ENCODE measurements at regions not wholly inside any gene's neighbourhood (a gene's known extent, or its start where the extent isn't known, plus 50 kb on each side); places are given as distances from the start of the nearest gene placed in this dataset.

DNA sequence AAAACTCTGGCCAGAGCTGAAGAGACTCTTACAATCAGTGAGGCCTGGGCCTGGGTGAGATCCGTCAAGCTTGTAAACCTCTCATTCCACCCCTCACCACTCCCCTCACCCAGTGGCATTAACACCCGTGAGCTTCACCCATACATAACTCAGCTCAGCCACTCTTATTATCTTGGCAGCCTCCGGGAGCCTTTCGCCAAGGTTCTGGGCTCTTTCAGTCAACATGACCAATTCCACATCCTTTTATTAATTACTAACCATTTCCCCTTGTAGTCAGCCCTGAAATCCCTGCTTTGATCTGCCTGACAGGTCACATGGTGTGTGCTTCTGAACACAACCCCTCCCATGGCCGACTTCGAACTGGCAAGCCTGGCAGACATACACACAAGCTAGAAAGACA, 134.8 kb downstream of the SETD4 start:
- Mint-ChIP-seq H3K36me3 (ENCODE audit: low read depth) (no peaks in the 10 kb centered on the region), H3K4me1 (no peaks in the 10 kb centered on the region), H3K9me3 (no peaks in the 10 kb centered on the region), H3K27ac (no peak overlapping the region), H3K4me3 (no peak overlapping the region), H3K27me3 (peaks cover 18% of the 10 kb centered on the region)
- intact Hi-C loops (cut with micrococcal nuclease) = no loop called here
- DNase-seq = no peak

DNA sequence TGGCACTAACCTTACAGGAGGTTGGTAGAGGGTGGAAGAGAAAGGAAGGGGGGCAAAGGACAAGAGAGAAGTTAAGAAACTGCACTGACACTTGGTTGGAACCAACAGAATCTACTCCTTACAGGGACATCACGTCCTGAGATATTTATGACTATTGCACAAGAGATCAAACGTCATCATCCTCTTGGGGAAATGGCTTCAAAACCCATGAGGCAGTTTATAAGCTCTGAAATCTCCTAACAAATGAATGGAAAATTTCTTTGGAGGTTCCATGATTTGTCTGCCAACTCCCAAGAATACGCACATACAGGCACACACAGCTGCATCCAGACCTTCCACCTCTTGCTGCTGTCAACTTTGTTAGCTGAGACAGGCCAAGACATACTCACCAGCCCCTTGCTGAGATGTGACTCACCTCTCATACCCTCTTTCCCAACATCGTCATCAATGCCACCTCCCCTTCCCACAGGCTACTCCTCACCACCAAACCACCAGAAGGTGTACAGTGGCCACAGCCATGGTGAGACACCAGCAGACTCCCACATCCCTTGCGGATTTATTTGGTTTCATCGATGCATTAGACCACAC, 135.5 kb downstream of the SETD4 start:
- H3K4me1 Mint-ChIP-seq = no peaks in the 10 kb centered on the region
- intact Hi-C loops (cut with micrococcal nuclease) = no loop called here
- no peaks in the 10 kb centered on the region for H3K36me3 Mint-ChIP-seq (ENCODE audit: low read depth)
- no peak overlapping the region for H3K4me3 Mint-ChIP-seq
- H3K27me3 Mint-ChIP-seq = peaks cover 18% of the 10 kb centered on the region
- DNase-seq = peak; percentile 59
- no peaks in the 10 kb centered on the region for H3K9me3 Mint-ChIP-seq
- no peak overlapping the region for H3K27ac Mint-ChIP-seq

DNA sequence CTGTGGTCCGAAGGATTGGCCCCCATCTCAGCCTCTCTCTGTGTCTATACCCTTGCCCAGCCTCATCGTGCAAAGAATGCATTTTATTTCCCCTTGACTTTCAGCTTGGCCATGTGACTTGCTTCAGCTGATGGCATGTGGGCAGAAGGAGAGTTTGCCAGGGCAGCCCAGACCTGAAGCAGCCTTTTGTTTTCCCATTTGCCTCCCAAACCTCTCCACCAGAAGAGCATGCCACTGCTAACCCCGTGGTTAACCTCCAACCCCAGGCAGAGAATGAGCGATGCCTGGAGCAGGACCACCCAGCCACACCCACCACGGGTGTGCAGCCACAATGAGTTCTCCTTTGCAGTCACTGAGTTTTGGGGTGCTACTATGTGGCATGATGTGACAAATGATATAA, 136.4 kb downstream of the SETD4 start:
- Mint-ChIP-seq H3K9me3 (no peaks in the 10 kb centered on the region), H3K36me3 (ENCODE audit: low read depth) (no peaks in the 10 kb centered on the region), H3K27me3 (peaks cover 18% of the 10 kb centered on the region), H3K4me3 (no peak overlapping the region), H3K27ac (no peak overlapping the region), H3K4me1 (no peaks in the 10 kb centered on the region)
- intact Hi-C loops (cut with micrococcal nuclease) = no loop called here
- no peak for DNase-seq

DNA sequence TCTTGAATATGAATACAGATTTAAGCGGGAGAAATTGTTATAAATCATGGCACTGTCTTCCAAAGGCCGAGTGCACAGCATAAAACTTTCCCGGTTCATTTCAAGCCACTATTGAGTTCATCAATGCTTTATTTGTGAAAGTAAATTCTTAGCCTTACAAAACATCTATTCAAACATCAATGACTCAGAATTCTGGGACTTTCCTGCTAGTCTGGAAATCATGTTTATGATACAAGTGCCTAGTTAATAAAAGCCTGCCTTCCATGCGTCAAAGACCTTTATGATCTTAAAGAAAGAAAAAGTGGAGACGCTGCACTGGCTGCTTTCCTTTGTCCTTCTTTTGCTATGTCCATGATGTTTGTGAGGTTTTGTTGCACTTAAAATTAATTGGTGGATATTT, 137.7 kb downstream of the SETD4 start:
- Mint-ChIP-seq H3K4me1 (no peaks in the 10 kb centered on the region), H3K4me3 (no peak overlapping the region), H3K27ac (no peak overlapping the region), H3K27me3 (peaks cover 23% of the 10 kb centered on the region), H3K36me3 (ENCODE audit: low read depth) (no peaks in the 10 kb centered on the region), H3K9me3 (no peaks in the 10 kb centered on the region)
- no peak for DNase-seq
- intact Hi-C loops (cut with micrococcal nuclease) = no loop called here

DNA sequence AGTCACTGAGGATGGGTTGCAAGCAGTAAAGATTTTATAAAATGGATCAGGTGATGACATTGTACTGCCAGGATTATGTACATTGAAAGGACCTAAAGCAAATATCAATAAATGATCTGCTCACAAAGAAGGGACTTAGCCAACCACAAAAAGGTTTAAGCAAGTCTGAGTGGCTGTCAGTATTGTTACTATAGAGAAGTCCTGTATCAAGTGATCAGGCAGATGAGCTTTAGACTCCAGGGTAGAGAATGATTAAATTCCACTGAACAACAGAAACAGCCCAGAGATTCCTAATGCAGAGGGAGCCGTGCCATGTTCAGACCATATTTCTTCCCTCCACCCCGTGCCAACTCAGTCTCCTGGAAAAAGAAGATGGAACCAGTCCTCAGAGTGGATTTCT, 138.9 kb downstream of the SETD4 start:
- H3K4me3 Mint-ChIP-seq = no peak overlapping the region

DNA sequence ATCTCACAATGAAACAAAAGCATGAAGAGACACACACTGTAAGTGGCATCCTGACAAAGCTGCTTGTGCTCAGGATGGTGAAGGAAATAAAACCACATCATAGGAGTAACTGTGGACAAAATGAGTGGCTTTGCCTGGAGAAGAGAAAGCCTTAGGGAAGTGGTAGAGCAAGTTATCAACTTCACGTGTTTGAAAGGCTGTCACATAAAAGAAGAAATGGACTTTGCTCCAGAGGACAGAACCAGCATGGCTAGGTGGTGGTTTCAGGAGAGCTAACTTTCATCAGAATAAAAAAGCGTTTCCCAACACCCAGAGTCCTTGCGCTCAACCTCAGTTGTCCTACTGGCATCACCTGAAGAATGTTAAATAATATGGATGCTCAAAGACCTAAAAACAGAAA, 139.9 kb downstream of the SETD4 start:
- no peak overlapping the region for H3K27ac Mint-ChIP-seq
- peaks cover 23% of the 10 kb centered on the region for H3K27me3 Mint-ChIP-seq
- H3K36me3 Mint-ChIP-seq (ENCODE audit: low read depth) = no peaks in the 10 kb centered on the region
- H3K4me1 Mint-ChIP-seq = no peaks in the 10 kb centered on the region
- H3K4me3 Mint-ChIP-seq = no peak overlapping the region
- H3K9me3 Mint-ChIP-seq = no peaks in the 10 kb centered on the region
- intact Hi-C loops (cut with micrococcal nuclease) = no loop called here
- no peak for DNase-seq

More for the DNA sequence above, 138.9 kb downstream of the SETD4 start:
- Mint-ChIP-seq H3K9me3 (no peaks in the 10 kb centered on the region), H3K4me1 (no peaks in the 10 kb centered on the region), H3K36me3 (ENCODE audit: low read depth) (no peaks in the 10 kb centered on the region), H3K27ac (no peak overlapping the region), H3K27me3 (peaks cover 23% of the 10 kb centered on the region)
- intact Hi-C loops (cut with micrococcal nuclease) = no loop called here
- DNase-seq = no peak

DNA sequence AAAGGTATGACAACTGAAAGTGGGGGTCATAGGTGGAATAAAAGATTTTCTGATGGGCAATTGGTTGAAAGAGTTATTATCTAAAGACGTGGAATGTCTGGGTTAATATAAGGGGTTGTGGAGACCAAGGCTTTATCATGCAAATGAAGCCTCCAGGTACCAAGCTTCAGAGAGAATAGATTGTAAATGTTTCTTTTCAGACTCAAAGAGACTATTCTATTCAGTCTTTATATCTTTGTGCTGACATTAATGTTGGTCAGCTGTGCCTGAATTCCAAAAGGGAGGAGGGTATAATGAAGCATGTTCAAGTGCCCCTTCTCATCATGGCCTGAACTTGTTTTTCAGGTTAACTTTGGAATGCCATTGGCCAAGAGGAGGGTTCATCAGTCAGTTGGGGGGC, 145.3 kb downstream of the SETD4 start:
- no peaks in the 10 kb centered on the region for H3K36me3 Mint-ChIP-seq (ENCODE audit: low read depth)
- no peak overlapping the region for H3K27ac Mint-ChIP-seq
- H3K4me1 Mint-ChIP-seq = no peaks in the 10 kb centered on the region
- no peak overlapping the region for H3K4me3 Mint-ChIP-seq
- peaks cover 16% of the 10 kb centered on the region for H3K27me3 Mint-ChIP-seq
- no peak for DNase-seq
- intact Hi-C loops (cut with micrococcal nuclease) = no loop called here
- peaks cover 7% of the 10 kb centered on the region for H3K9me3 Mint-ChIP-seq

DNA sequence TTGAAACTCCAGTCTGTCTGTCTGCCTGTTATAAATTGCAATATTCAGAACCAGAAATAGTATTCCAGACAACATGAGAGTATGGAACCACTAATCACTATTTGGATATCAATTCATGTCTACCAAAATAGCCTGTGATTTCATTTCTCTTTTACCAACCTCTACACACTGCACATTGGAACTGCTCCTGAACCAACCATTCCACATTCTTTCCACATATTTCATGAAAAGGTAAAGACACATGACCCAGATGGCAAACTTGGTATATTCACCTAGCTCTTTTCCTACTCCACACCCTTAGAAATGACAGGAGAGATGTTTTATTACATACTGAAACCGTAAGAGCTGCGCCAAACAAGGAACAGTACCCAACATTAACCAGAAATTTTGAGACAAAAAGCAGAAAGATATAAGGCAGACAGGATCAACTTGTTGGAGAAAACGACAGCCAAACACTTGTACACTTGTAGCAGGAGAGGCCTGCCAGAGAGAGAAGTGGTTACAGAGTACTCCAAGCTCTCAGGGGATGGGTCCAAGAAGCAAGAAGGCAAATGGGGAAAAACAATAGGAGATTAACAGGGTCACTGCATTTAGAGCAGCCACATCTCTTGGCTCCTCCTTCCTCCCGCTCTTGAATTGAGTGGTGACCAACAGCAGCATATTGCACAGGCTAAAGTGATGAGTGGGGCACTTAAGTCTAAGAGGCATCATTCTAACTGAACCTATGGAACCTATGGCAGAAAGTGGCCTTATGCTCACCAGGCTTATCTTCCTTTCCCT, 148.7 kb downstream of the SETD4 start:
- no peaks in the 10 kb centered on the region for H3K4me1 Mint-ChIP-seq
- no peak for DNase-seq
- no peak overlapping the region for H3K27ac Mint-ChIP-seq
- intact Hi-C loops (cut with micrococcal nuclease) = no loop called here
- peaks cover 7% of the 10 kb centered on the region for H3K9me3 Mint-ChIP-seq
- H3K4me3 Mint-ChIP-seq = no peak overlapping the region
- H3K36me3 Mint-ChIP-seq (ENCODE audit: low read depth) = no peaks in the 10 kb centered on the region
- H3K27me3 Mint-ChIP-seq = peaks cover 11% of the 10 kb centered on the region

DNA sequence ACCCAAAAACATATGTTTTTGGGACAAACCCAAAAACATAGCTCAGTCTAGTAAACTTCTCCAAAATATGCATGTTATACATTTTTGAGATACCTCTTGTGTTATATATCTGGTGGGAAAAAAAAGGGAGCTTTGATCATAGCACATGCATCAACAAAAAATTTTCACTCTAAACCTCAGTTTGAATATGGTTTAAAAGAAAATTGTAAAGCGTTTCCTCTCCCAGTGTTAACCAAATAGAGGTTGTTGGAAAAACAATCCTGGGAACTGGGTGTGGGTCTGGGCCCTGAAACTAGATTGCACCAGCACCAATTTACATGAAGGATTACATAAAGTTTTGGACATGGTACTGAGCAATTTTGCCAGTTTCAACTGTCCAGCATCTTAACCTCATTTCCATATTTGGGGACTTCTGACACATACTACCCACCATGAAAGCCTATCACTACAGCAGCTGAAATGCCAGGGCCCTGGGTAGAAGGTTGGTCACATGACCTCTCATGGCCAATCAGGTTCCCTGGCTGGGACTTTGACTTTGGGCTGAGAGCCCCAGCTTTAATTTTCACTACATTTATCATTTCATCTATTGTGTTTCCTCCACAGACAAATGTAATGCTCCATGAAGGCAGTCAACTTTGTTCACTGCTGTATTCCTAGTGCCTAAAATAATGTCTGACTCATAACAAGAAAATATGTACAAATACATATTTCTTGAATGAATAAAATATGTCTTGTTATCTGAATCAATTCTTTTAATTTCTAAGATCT, 150.7 kb downstream of the SETD4 start:
- intact Hi-C loops (cut with micrococcal nuclease) = no loop called here
- no peak for DNase-seq
- no peaks in the 10 kb centered on the region for H3K36me3 Mint-ChIP-seq (ENCODE audit: low read depth)
- peaks cover 16% of the 10 kb centered on the region for H3K27me3 Mint-ChIP-seq
- no peak overlapping the region for H3K4me3 Mint-ChIP-seq
- peaks cover under 1% of the 10 kb centered on the region for H3K9me3 Mint-ChIP-seq
- H3K27ac Mint-ChIP-seq = no peak overlapping the region
- H3K4me1 Mint-ChIP-seq = no peaks in the 10 kb centered on the region

DNA sequence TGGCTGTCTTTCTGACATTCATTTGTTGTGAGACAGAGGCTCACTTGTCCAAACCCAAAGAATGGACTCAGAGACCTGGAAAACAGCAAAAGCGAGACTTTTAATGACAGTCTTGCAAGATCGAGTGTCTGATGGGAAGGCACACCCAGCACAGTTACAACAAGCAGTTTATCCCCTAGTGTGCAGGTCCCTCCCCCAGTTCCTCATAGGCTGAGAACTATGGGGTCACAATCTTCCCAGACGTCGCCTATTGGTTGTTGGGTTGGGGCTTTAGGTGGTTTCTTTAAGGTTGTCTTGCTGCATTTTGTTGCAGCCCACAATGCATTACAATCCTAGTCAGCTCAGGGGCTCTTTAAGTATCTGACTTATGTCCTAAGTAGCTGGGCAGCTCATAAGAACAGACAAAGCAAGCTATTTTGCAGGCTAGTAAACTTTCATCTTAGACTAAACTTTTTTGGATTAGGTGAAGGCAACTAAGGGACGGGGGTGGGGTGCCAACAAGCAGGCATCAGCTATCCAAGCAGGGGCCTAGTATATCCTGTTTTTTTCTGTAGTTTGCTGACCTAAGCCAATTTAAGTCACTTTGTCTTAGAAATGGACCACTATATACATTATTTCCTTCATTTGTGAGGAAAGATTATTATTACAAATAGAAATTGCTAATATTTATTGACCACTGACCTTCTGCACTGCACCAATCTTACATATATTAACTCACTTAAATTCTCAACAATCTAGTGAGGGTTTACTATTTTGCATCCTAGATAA, 151.8 kb downstream of the SETD4 start:
- Mint-ChIP-seq H3K27ac (no peak overlapping the region), H3K9me3 (no peaks in the 10 kb centered on the region), H3K4me3 (no peak overlapping the region), H3K27me3 (peaks cover 17% of the 10 kb centered on the region), H3K36me3 (ENCODE audit: low read depth) (no peaks in the 10 kb centered on the region), H3K4me1 (no peaks in the 10 kb centered on the region)
- no peak for DNase-seq
- intact Hi-C loops (cut with micrococcal nuclease) = no loop called here

DNA sequence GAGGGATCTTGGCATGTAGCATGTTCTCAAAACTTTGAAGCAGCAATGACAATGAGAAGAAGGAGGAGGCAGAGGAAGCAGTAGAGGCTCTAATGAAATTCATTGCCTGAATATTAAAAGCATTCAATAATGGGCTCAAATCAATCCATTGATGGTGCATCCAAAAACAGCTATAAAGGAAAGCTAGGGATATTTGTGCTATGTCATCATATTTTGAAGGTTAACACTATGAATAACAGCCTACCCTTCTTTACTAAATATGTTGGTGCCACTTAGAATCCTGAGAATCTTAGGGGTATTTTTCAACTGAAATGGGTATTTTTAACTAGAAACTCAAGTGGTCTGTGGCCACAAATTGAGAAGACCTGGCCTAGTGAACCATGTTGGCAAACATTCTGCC, 153.7 kb downstream of the SETD4 start:
- Mint-ChIP-seq H3K36me3 (ENCODE audit: low read depth) (no peaks in the 10 kb centered on the region), H3K4me3 (no peak overlapping the region), H3K9me3 (no peaks in the 10 kb centered on the region), H3K27ac (no peak overlapping the region), H3K27me3 (peaks cover 19% of the 10 kb centered on the region), H3K4me1 (no peaks in the 10 kb centered on the region)
- intact Hi-C loops (cut with micrococcal nuclease) = no loop called here
- DNase-seq = no peak

DNA sequence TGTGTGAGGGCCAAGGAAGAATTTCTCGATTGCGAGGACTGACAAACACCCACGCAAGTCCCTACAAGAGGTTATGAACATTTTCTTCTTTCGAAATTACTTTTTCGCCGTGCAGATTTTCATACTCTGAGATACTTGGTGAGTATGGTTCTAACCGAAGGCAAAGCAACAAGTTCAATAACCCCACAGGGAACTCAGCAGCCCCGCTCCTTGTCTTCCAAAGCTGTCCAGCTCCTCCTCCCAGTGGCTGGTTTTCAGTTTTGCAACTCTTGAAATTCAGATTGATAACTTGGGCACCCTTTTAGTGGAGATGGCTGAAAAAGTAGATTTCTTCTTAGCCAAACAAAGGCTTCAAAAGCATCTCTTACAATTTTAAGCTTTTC, 154.4 kb downstream of the SETD4 start:
- intact Hi-C loops (cut with micrococcal nuclease) = no loop called here
- H3K4me1 Mint-ChIP-seq = no peaks in the 10 kb centered on the region
- no peak overlapping the region for H3K27ac Mint-ChIP-seq
- DNase-seq = no peak
- peaks cover 18% of the 10 kb centered on the region for H3K27me3 Mint-ChIP-seq
- no peaks in the 10 kb centered on the region for H3K36me3 Mint-ChIP-seq (ENCODE audit: low read depth)
- H3K9me3 Mint-ChIP-seq = no peaks in the 10 kb centered on the region
- H3K4me3 Mint-ChIP-seq = no peak overlapping the region

DNA sequence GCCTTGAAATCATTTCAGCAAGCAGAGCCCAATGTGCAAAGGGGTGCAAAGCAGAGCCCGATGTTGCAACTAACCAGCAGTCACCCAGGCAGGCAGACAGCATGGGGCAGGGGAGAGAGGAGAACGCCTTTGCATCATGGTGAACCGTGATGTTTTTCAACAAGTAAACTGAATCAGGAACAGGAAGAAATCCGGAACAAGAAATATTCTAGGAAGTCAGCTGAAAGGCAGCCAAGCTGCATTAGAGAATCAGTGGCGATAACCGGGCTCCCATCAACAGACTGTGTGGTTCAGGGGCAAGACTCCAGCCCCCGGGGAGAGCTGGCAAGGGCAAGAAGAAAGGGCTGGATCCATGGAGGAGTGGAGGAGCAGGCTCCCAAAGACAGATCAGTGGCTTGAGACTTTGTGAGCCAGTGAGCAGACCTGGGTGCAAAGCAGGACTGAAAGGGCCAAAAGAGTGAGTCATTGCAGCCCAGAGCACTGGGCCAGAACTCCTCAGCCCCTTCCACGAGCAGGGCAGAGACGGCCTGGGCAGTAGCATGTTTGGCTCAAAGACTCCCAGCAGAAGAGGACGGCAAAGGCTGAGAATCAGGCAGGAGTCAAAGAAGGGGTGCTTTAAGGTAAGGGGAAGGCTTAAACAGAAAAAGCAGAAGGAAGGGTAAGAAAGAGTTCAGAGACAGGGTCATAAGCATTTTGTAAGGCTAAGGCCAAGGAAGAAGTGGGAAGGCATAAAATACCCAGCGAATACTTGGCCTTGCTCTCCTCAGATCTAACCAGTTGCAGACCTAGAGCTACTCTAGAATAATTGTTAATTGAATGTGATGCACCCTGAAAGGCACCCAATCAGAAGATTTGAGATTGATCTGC, 155.0 kb downstream of the SETD4 start:
- no peak overlapping the region for H3K4me3 Mint-ChIP-seq
- no peaks in the 10 kb centered on the region for H3K36me3 Mint-ChIP-seq (ENCODE audit: low read depth)
- H3K4me1 Mint-ChIP-seq = no peaks in the 10 kb centered on the region
- intact Hi-C loops (cut with micrococcal nuclease) = no loop called here
- H3K27me3 Mint-ChIP-seq = peaks cover 18% of the 10 kb centered on the region
- no peak overlapping the region for H3K27ac Mint-ChIP-seq
- no peaks in the 10 kb centered on the region for H3K9me3 Mint-ChIP-seq
- no peak for DNase-seq

All from activated CD4-positive, alpha-beta T cell treated with anti-CD3 and anti-CD28 coated beads, Interleukin-2, amount 10 ng/mL, durations not matched to agents 24 days and 14 days (primary cell).